HG02678 (cell line): ENCODE measurements at regions not wholly inside any gene's neighbourhood (a gene's known extent, or its start where the extent isn't known, plus 50 kb on each side); places are given as distances from the start of the nearest gene placed in this dataset.

Experiments used
- ATAC-seq: cut with Tn5 transposase; IDR thresholded peaks from one replicate; pipeline ENCODE4 v1.9.1; 2021; ENCODE audit warnings: mild to moderate bottlenecking, moderate library complexity; ENCODE audit not compliant: unreplicated experiment

GRCh38 chr15:38042707-38043445 lies 108.4 kb downstream of the TMCO5A start:
- ATAC-seq, result no peak

- ATAC-seq, result no peak
Measured at GRCh38 chr15:38046257-38047051, 112.0 kb downstream of the TMCO5A start.

- peak; percentile 75 for ATAC-seq
Measured at GRCh38 chr15:38048001-38048455, 113.6 kb downstream of the TMCO5A start.

- no peak for ATAC-seq
Measured at GRCh38 chr15:38049891-38050290, 115.5 kb downstream of the TMCO5A start.

GRCh38 chr15:38050529-38051448 lies 116.3 kb downstream of the TMCO5A start:
- no peak for ATAC-seq

GRCh38 chr15:38053205-38053604 lies 118.8 kb downstream of the TMCO5A start:
- no peak for ATAC-seq

- ATAC-seq, result no peak
Measured at GRCh38 chr15:38053776-38054175, 119.3 kb downstream of the TMCO5A start.

- no peak for ATAC-seq
Measured at GRCh38 chr15:38054488-38054887, 120.0 kb downstream of the TMCO5A start.

- no peak for ATAC-seq
Measured at GRCh38 chr15:38058596-38059075, 124.2 kb downstream of the TMCO5A start.

- ATAC-seq, result no peak
Measured at GRCh38 chr15:38059665-38060064, 125.2 kb downstream of the TMCO5A start.

GRCh38 chr15:38061856-38062649 lies 127.6 kb downstream of the TMCO5A start:
- no peak for ATAC-seq

- ATAC-seq, result no peak
Measured at GRCh38 chr15:38062696-38063095, 128.3 kb downstream of the TMCO5A start.

- no peak for ATAC-seq
Measured at GRCh38 chr15:38065721-38066345, 131.4 kb downstream of the TMCO5A start.

- ATAC-seq, result no peak
Measured at GRCh38 chr15:38066612-38067011, 132.2 kb downstream of the TMCO5A start.

- ATAC-seq, result peak; percentile 75
Measured at GRCh38 chr15:38068626-38069391, 134.4 kb downstream of the TMCO5A start.

- ATAC-seq, result no peak
Measured at GRCh38 chr15:38069511-38070011, 135.1 kb downstream of the TMCO5A start.

- ATAC-seq, result no peak
Measured at GRCh38 chr15:38070778-38071177, 136.3 kb downstream of the TMCO5A start.

GRCh38 chr15:38071211-38071972 lies 137.0 kb downstream of the TMCO5A start:
- ATAC-seq, result no peak
